HG03432 (cell line): ENCODE measurements at regions not wholly inside any gene's neighbourhood (a gene's known extent, or its start where the extent isn't known, plus 50 kb on each side); places are given as distances from the start of the nearest gene placed in this dataset.
"Not testable (repeated sequence)": the region's sequence is repeated elsewhere in the genome, so short reads cannot be mapped to it uniquely, and the experiment has no call there.

Experiments
- ATAC-seq: cut with Tn5 transposase; IDR thresholded peaks from one replicate; pipeline ENCODE4 v1.9.1; 2021; ENCODE audit warnings: mild to moderate bottlenecking, moderate library complexity; ENCODE audit not compliant: unreplicated experiment

DNA sequence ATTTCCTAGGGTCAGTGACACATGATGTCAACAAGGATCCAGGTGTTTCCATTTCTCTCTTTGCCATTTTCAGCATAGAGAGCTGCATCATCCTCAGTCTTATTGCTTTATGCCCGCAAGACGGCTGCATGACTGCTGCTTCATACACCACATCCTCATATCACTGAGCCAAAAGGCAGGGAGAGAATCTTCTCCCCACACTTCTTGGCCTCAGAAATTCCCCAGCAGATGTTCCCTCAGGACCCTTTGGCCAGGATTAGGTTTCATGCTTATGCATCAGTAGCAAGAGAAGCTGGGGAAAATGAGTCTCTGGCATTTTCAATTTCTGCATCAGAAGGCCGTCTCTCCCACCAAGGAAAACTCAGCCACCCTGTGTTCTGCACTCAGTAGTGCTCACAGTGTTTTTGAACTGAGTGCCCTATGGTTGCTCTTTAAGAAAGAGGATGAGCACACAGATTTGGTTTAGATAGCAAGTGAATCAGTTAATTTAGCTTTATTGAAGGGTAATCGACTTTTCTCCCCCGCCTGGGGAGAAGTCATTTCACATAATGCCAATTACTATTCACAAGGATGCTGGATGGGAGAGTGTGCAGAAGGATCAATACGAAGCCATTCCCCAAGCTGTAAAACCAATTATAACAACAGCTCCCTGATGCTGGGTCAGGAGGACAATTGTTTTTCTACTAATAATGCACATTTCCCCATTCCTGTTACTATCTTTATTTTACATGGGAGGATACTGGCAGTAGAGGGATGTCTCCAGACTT, 360.2 kb downstream of the HHIPL2 start:
- no peak for ATAC-seq

DNA sequence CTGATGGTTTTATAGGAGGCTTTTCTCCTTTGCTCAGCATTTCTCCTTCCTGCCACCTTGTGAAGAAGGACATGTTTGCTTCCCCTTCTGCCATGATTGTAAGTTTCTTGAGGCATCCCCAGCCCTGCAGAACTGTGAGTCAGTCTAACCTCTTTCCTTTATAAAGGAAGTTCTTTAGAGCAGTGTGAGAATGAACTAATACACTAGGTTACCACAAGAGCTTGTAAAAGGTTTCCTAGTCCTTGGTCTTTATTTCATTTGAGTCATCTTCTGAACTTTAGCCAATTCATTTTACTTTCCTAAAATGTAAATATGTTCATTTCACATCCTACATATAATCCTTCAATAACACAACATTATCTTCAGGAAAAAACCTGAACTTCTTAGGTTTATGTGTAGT, 365.3 kb downstream of the HHIPL2 start:
- ATAC-seq: no peak

DNA sequence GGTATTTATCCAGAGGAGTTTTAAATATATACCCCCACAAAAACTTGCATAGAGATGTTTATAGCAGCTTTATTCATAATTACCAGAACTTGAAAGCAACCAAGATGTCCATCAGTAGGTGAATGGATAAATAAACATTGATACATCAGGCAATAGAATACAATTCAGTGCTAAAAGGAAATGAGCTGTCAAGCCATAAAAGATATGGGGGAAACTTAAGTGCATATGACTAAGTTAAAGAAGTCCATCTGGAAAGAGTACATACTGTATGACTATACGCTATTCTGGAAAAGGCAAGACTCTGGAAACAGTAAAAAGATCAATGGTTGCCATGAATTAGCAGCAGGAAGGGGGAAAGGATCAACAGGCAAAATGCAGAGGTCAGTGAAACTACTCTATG, 366.7 kb downstream of the HHIPL2 start:
- ATAC-seq: no peak

DNA sequence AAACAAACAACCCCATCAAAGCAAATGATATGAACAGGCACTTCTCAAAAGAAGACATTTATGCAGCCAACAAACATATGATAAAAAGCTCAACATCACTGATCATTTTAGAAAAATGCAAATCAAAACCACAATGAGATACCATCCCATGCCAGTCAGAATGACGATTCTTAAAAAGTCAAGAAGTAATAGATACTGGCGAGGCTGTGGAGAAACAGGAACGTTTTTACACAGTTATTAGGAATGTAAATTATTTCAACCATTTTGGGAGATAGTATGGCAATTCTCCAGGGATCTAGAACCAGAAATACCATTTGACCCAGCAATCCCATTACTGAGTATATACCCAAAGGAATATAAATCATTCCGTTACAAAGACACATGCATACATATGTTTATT, 370.4 kb downstream of the HHIPL2 start:
- ATAC-seq: not testable (repeated sequence)

DNA sequence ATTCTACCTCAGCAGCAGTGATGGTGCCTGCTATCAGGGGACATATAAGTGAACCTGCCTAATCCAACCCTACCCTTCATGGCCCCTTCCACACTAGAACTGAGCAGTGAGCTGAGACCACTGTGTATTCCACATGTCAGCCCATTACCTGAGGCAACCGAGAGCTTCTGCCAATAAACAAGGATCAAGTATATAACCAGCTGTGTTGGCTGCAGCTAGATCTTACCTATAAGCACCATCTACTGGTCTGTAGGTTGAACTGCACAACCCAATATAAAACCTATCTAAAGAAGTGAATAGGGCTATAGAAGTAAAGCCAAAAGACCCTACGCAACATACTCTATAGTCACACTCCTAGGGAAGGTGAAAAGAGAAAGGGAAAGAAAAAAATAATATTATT, 376.9 kb downstream of the HHIPL2 start:
- ATAC-seq: peak; percentile 78

DNA sequence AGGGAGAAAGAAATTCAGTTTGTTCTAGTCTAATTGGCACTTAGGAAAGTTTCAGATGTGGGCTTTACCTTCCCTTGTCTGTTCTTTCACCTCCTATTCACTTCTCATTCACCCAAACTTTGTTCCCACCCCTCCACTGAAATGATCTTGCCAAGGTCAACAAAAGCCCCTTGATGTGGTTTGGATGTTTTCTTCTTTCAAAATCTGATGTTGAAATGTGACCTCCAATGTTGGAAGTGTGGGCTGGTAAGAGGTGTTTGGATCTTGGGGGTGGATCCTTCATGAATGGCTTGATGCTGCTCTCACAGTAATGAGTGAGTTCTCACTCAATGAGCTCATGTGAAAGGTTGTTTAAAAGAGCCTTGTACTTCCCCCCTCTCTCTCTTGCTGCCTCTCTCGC, 379.3 kb downstream of the HHIPL2 start:
- ATAC-seq: no peak

DNA sequence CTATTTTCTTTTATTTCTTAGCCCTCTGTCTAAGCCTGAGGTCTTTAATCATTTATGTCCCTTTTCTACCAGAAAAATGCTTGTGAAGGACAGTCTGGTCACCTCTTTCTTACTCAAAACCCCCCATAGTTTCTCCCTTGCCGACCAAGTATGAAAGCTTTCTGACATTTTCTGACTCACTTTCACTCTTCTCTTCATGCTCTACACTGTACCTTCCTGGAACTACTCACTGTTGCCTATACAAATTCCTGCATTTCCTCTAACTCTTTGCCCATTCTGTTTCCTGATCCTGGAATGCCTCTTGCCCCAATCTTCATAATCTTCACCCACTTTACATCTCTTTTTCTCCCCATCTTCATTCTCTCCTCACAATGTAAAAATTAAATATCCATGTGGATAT, 380.0 kb downstream of the HHIPL2 start:
- no peak for ATAC-seq

DNA sequence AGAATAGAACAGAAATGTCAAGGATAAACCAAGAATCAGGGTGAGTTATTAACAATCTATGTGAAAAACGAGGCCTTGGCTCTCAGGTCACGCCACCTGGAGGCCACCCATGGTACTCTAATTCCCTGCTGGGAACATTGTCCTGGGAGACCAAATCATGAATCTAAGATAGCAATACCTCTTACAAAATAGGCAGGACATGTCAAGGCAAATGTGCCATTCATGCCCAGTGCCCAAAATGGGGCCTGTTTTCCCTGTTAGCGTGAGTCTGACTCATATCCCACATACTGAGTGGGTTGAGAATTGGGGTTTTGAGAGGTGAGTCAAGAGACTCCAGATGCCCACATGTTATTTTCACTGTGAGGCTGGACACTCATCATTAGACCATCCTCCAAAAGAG, 380.8 kb downstream of the HHIPL2 start:
- ATAC-seq: peak; percentile 63

DNA sequence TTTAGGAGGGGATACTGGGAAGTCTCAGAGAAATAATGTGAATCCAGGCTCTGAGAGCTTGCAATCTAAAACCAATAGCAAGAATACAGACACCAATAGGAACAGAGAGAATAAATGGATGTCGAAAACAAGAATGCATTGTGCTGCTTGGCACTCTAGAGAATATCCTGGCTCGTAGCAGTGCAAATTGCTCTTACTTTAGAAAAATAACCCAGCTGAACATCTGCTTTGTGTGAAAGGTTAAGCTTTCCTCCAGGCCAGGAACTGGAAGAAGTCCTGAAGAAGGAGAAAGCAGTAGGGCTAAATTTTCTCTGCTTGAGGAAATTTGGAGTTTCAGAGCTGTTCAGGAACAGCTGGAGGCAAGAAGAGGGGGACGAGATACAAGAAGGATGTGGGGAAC, 382.3 kb downstream of the HHIPL2 start:
- no peak for ATAC-seq

DNA sequence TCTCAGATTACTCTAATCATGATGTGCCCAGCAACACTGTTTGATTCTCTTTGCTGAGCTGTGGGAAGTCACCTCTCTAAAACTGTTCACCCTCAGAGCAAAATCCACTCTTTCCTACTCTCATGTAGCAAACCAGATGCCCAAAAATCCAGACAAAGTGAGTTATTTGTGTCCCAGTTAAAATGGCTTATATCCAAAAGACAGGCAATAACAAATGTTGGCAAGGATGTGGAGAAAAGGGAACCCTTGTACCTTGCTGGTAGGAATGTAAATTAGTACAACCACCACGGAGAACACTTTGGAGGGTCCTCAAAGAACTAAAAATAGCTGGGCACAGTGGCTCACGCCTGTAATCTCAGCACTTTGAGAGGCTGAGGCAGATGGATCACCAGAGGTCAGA, 384.0 kb downstream of the HHIPL2 start:
- ATAC-seq: no peak

DNA sequence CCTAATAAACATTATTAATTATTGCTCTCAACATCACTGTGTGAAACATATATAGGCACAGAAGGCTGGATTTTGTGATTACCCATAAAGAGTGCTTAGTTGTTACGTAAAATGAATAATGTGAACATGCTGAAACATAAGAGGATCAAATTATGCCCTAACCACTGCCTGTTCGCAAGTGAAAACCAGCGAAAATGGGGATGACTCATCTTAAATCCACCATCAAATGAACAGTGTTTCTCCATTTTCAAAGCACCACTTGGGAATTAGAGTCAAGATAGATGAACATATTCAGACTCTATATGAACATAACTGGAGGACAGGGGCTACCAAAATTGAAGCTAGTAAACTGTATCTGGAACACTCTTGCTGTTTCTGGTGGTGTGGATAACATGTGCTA, 386.2 kb downstream of the HHIPL2 start:
- no peak for ATAC-seq

DNA sequence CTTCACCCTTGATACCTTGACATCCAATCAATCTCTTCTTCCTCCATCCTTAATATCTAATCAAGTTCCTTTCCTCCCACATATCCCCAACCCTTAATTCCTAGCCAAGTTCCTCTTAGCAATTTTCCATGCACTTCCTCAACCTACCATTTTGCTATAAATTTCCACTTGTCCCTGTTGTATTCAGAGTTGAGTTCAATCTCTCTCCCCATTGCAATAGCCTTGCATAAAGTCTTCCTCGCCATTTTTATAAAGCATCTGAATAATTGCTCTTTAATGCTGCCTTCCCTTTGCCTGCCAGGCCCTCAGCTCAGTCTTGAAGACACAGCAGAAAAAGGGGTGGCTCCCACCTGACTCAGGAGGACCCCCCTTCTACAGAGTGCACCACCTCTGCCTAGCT, 390.3 kb downstream of the HHIPL2 start:
- ATAC-seq: no peak

DNA sequence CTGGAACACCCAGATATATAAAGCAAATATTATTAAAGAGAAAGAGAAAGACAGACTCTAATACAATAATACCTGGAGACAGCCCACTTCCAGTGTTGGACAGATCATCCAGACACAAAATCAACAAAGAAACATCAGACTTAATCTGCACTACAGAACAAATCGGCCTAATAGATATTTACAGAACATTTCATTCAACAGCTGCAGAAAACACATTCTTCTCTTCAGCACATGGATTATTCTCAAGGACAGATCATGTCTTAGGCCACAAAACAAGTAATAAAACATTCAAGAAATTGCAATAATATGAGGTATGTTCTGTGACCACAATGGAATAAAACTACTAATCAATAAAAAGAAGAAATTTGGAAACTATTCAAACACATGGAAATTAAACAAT, 398.3 kb upstream of the DUSP10 start:
- no peak for ATAC-seq

DNA sequence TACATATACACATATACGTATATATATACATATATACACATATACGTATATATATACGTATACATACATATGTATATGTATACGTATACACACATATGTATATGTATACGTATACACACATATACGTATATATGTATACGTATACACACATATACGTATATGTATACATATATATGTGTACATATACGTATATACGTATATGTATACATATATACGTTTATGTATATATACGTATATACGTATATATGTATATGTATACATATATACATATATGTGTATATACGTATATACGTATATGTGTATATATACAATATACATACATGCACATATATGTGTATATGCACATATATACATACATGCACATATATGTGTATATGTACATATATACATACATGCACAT, 396.2 kb upstream of the DUSP10 start:
- ATAC-seq: no peak

DNA sequence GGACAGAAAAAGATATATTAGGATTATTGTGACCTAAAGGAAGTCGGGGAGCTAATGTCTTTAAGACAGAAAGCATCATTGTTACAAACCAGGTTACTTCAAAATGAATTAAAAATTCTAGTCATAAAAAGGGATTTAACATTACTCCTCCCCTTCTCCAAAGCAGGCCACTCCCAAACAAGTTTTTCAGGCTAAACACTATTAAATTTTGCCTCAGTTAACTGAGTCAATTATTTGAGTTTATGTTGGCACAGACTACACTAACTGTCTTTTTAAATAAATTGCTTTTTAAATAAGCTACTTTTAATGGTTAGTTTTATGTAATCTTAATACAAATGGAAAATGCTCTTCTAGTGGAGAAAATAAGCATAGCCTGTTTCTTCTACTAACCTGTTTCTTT, 395.0 kb upstream of the DUSP10 start:
- ATAC-seq: no peak

DNA sequence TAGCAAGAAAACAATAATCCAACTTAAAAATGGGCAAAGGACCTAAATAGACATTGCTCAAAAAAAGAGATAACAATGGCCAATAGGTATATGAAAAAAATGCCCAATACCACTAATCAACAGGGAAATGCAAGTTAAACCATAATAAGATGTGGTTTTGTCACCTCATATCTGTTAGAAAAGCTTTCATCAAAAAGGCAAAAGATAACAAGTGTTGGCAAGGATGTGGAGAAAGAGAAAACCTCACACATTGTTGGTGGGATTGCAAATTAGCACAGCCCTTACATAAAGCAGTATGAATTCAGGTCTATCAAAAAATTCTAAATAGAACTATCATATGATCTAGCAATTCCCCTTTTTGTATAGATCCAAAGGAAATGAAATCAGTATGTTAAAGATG, 387.2 kb upstream of the DUSP10 start:
- no peak for ATAC-seq

DNA sequence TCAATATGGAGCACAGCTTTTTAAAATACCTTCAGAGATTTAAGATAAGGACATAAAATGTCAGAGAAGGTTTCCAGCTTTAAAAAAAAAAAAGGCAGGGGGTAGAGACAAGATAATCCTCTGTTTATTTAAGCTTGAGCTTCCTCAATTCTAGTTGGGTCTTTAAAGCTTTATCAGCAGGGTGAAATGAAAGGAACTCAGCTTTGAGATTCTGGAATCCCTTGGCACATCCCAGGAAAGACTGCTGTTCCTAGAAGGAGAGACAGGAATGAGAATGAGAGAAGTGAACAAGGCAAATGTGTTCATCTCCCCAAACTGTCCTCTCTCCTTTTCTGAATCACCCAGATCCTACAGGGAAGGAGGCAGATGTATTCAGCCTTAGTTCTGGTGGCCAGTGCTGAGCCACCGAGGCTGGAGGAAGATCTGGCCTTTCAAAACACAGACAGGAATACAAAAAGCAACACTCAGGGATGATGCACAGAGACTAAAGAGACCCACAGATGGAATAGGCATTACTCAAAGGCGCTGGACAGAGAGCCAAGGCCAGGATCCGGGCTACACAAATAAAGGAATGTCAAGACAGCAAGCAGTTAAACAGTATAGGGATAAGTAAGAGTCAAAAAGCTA, 385.8 kb upstream of the DUSP10 start:
- ATAC-seq: no peak

DNA sequence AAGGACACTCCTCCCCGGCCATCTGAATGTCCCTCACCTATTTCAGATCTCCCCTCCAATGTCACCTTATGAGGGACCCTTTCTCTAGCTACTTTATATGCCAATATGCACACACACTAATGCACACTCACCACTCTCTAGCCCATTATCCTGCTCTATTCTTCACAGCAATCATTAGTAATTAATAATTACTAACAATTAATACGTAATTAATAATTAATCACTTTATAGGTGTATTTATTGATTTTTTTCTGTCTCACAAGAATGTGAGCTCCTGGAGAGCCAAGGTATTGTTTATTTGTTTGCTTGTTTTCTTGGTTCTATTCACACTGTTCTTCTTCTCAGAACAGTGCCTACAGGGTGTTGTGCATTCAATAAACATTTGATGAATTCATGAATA, 385.2 kb upstream of the DUSP10 start:
- ATAC-seq: no peak

DNA sequence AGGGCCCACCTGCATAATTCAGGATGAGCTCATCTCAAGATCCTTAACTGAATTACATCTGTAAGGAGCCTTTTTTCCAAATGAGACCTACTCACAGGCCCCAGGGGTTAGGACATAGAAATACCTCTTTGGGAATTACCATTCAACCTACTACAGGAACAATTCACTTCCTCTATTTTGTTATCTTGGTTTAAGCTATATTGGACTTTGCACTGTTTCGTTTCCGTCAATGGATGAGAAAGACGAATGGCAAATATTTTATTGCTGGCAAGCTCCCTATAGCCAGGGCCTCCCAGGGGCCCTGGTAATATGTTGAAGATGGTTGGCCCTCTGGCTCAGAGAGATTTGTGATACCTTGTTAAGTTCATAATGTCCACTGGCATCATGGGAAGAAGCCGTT, 384.2 kb upstream of the DUSP10 start:
- no peak for ATAC-seq

DNA sequence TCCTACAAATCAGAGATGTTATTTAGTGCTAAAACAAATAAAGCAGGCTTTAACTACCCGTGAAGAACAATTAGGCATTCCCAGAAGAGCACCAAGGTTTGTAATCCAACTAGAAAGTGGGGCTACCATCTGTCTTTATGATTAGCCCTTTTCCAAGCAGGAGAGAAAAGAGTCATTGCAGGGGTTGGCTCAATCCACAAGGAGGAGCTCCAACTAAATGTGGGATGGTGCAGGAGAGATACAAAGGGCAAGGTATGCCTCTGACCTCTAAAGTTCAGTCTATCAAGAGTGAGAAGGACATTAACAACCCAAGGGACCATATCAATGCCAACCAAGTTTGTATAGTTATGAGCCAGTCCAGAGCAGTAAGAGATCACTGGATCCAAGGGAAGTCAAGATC, 382.7 kb upstream of the DUSP10 start:
- ATAC-seq: no peak

DNA sequence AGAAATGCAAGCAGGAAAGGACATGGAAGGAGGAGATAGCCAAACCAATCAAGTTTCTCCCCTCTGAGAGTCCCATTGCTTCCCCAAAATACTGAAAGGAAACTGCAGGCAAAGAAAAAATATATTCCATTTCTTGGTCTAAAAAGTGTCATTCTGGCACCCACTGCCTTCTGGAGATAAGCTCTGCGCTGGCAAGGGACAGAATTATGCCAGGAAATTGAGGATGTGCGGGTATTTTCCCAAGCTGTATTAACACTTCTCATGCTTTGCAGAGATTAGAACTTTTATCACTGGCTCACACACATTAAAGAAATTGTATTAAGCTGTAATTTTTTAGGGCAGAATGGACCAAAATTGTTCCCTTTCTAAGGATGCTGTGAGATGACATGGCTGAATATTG, 381.2 kb upstream of the DUSP10 start:
- ATAC-seq: no peak

DNA sequence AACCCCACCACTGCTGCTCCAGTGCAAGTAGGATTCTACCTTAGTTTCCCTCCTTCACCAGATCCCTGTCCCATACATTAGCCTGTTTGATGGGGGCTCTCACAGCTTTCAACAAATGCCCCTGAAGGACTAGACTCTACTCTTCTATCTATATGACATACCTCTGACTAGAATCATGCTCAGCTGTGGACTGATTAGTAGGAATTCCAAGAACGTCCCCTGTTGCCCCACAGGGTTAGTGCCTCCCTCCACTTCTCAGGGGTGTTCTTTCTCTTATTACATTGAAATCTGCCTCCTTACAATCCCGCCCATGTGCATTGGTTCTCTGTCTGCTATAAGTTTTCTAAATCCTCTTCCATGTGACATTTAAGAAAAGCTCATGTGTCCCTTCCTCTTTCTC, 375.9 kb upstream of the DUSP10 start:
- ATAC-seq: no peak
